ENCODE measurements at regions not wholly inside any gene's neighbourhood (a gene's known extent, or its start where the extent isn't known, plus 50 kb on each side); places are given as distances from the start of the nearest gene placed in this dataset.

DNA sequence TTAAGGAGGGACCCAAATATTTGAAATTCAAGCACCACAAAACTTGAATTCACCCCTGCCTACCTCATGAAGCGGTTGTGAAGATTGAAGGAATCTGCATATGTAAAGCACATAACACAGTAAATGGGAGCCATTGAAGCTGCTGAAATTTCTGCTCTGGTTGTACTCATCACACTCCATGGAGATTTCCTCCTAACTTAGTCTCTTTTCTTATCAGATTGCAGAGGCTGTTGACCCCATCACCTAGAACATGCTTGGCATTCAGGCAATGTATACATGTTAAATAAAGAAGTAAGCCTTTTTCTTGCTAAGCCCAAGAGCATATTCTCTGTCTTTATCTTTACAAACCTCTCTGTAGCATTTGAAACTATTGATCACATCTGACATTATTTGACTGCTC is 104.9 kb upstream of the TNIP3 start:
- Mint-ChIP-seq H3K9me3 (ENCODE audit: unreplicated experiment) (no peaks in the 10 kb centered on the region), H3K36me3 (ENCODE audit: insufficient read depth, unreplicated experiment) (no peaks in the 10 kb centered on the region), H3K4me3 (ENCODE audit: unreplicated experiment) (no peak overlapping the region), H3K27me3 (ENCODE audit: insufficient read depth, unreplicated experiment) (no peaks in the 10 kb centered on the region), H3K4me1 (ENCODE audit: insufficient read depth, unreplicated experiment) (peaks cover 26% of the 10 kb centered on the region), H3K27ac (ENCODE audit: low read depth, unreplicated experiment) (no peak overlapping the region)
- ChIA-PET POLR2A (interaction anchor here (0.7 kb wide), 1 partner anchor 161 kb away, joined by 3 read pairs; no protein-coding TSS in a partner anchor), CTCF (interaction anchor here (1.2 kb wide), 1 partner anchor 39 kb away, joined by 4 read pairs; no protein-coding TSS in a partner anchor)
- intact Hi-C loops (cut with micrococcal nuclease) = no loop called here
- no peak for DNase-seq (ENCODE audit: unreplicated experiment)
- TF ChIP-seq, protein P1, sequence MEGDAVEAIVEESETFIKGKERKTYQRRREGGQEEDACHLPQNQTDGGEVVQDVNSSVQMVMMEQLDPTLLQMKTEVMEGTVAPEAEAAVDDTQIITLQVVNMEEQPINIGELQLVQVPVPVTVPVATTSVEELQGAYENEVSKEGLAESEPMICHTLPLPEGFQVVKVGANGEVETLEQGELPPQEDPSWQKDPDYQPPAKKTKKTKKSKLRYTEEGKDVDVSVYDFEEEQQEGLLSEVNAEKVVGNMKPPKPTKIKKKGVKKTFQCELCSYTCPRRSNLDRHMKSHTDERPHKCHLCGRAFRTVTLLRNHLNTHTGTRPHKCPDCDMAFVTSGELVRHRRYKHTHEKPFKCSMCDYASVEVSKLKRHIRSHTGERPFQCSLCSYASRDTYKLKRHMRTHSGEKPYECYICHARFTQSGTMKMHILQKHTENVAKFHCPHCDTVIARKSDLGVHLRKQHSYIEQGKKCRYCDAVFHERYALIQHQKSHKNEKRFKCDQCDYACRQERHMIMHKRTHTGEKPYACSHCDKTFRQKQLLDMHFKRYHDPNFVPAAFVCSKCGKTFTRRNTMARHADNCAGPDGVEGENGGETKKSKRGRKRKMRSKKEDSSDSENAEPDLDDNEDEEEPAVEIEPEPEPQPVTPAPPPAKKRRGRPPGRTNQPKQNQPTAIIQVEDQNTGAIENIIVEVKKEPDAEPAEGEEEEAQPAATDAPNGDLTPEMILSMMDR (IDR thresholded peaks at IDR 0.05; ENCODE audit: unreplicated experiment) = no peak
- BruUV-seq (replicated peaks) = no TSS peak

DNA sequence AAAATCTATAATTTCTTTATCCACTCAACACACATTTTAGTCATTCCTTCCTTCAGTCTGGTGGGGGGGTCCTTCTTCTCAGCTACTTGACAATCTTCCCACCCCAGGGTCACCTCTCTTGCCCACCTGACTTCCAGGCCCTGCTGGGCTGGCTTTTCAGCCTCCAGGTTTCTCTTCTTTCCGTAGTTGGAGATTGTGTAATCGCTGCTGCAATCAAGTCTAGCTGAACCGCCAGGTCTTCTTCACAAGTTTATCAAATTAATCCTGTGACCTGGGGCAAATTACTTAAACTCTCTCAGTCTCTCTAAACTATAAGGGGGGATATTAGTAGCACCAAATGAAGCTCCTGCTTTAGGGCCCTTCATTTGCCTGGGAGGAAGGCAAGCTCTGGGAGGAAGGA is 102.9 kb upstream of the TNIP3 start:
- Mint-ChIP-seq H3K27ac (ENCODE audit: low read depth, unreplicated experiment) (peak overlapping the region; percentile 57), H3K4me3 (ENCODE audit: unreplicated experiment) (no peak overlapping the region), H3K4me1 (ENCODE audit: insufficient read depth, unreplicated experiment) (peaks cover 14% of the 10 kb centered on the region), H3K27me3 (ENCODE audit: insufficient read depth, unreplicated experiment) (no peaks in the 10 kb centered on the region), H3K36me3 (ENCODE audit: insufficient read depth, unreplicated experiment) (no peaks in the 10 kb centered on the region), H3K9me3 (ENCODE audit: unreplicated experiment) (no peaks in the 10 kb centered on the region)
- BruUV-seq (replicated peaks) = no TSS peak
- peak; percentile 23 for DNase-seq (ENCODE audit: unreplicated experiment)
- intact Hi-C loops (cut with micrococcal nuclease) = no loop called here
- TF ChIP-seq, protein P1 (IDR thresholded peaks at IDR 0.05; ENCODE audit: unreplicated experiment) = no peak
- ChIA-PET POLR2A (no interaction called here), CTCF (interaction anchor here (0.6 to 1.6 kb wide), 3 partner anchors 41 to 75 kb away, joined by 3 to 5 read pairs (median 3); no protein-coding TSS in a partner anchor)

DNA sequence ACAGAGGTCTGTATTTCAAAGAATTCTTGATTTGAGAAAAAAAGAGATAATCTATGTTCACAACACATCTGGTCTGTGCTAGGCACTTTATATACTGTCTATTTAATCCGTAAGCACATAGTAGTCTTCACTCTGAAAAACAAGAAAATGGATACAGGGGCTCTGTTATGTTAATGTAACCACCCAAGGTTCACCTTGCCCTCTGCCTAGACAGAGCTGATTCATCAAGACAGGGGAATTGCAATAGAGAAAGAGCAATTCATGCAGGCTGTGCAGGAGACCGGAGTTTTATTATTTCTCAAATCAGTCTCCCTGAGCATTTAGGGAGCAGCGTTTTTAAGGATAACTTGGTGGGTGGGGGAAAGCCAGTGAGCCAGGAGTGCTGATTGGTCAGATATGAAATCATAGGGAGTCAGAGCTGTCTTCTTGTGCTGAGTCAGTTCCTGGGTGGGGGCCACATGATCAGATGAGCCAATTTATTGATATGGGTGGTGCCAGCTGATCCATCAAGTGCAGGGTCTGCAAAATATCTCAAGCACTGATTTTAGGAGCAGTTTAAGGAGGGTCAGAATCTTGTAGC is 92.9 kb upstream of the TNIP3 start:
- POLR2A ChIA-PET = interaction anchor here (2.1 kb wide), 1 partner anchor 15 kb away, joined by 10 read pairs; no protein-coding TSS in a partner anchor
- peaks cover 14% of the 10 kb centered on the region for H3K4me1 Mint-ChIP-seq (ENCODE audit: insufficient read depth, unreplicated experiment)
- CTCF ChIA-PET = interaction anchor here (1.0 to 1.3 kb wide), 2 partner anchors 15 to 51 kb away, joined by 3 to 4 read pairs; no protein-coding TSS in a partner anchor
- H3K36me3 Mint-ChIP-seq (ENCODE audit: insufficient read depth, unreplicated experiment) = no peaks in the 10 kb centered on the region
- BruUV-seq (replicated peaks) = no TSS peak
- H3K27ac Mint-ChIP-seq (ENCODE audit: low read depth, unreplicated experiment) = peak overlapping the region; percentile 66
- H3K4me3 Mint-ChIP-seq (ENCODE audit: unreplicated experiment) = no peak overlapping the region
- TF ChIP-seq, protein P1 (IDR thresholded peaks at IDR 0.05; ENCODE audit: unreplicated experiment) = no peak
- intact Hi-C loops (cut with micrococcal nuclease) = loop anchor here (5.0 kb wide), 1 partner anchor 120 kb away; no protein-coding TSS in a partner anchor
- no peaks in the 10 kb centered on the region for H3K27me3 Mint-ChIP-seq (ENCODE audit: insufficient read depth, unreplicated experiment)
- H3K9me3 Mint-ChIP-seq (ENCODE audit: unreplicated experiment) = no peaks in the 10 kb centered on the region
- peak; percentile 25 for DNase-seq (ENCODE audit: unreplicated experiment)

DNA sequence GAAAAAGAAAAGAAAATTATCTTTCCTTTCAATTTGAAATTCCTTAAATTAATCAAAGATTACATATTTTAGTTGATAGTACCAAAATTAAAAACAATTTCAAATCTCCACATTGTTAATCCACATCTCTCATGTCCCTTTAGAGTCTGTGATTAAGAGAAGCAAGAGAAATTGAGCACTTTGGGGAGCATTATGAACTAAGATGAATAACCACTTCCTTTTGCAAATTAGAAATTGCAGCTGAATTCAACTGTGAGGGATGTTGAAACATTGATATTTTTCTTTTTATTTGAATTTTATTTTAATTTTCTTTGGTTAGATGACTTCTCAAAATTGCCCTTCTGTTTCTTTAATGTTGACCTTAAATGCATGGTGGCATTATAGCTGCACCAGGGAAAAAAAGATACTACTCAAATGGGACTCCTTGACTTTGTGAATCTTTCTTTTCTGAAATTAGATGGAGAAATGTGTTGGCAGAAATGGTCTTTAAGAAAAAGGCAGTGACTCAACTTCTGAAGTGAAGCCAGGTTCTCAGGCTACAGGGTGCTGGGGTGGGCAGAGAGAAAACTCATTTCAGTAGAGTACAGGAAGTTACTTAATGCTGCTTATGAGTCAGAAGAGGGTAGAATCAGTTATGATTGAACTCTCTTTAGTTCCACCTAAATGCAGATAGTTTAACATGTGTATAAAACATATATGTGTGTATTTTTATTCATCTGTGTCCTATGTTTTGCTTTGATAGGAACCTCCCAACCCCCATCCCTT is 92.0 kb upstream of the TNIP3 start:
- peak; percentile 94 for DNase-seq (ENCODE audit: unreplicated experiment)
- no TSS peak for BruUV-seq (replicated peaks)
- Mint-ChIP-seq H3K4me1 (ENCODE audit: insufficient read depth, unreplicated experiment) (peaks cover 14% of the 10 kb centered on the region), H3K27me3 (ENCODE audit: insufficient read depth, unreplicated experiment) (no peaks in the 10 kb centered on the region), H3K36me3 (ENCODE audit: insufficient read depth, unreplicated experiment) (no peaks in the 10 kb centered on the region), H3K9me3 (ENCODE audit: unreplicated experiment) (no peaks in the 10 kb centered on the region), H3K27ac (ENCODE audit: low read depth, unreplicated experiment) (peak overlapping the region; percentile 66), H3K4me3 (ENCODE audit: unreplicated experiment) (no peak overlapping the region)
- CTCF ChIA-PET = interaction anchor here (0.7 to 10.3 kb wide), 6 partner anchors 8 to 65 kb away, joined by 3 to 113 read pairs (median 4); no protein-coding TSS in a partner anchor
- TF ChIP-seq, protein P1 (IDR thresholded peaks at IDR 0.05; ENCODE audit: unreplicated experiment) = no peak
- POLR2A ChIA-PET = interaction anchor here (2.1 kb wide), 1 partner anchor 16 kb away, joined by 10 read pairs; no protein-coding TSS in a partner anchor
- intact Hi-C loops (cut with micrococcal nuclease) = loop anchor here (5.0 kb wide), 1 partner anchor 121 kb away; no protein-coding TSS in a partner anchor
